Effector memory CD8-positive, alpha-beta T cell (primary cell): ENCODE measurements at regions not wholly inside any gene's neighbourhood (a gene's known extent, or its start where the extent isn't known, plus 50 kb on each side); places are given as distances from the start of the nearest gene placed in this dataset.
"Not testable (repeated sequence)": the region's sequence is repeated elsewhere in the genome, so short reads cannot be mapped to it uniquely, and the experiment has no call there.

ENCODE experiments used
- ATAC-seq: fragments of 150-1000 bp; cut with Tn5 transposase; replicated peaks from 2 replicates; pipeline ENCODE4 v1.10.0; 2021; ENCODE audit warnings: mild to moderate bottlenecking, moderate library complexity
- DNase-seq, 3 experiments: peaks; one replicate each; pipeline ENCODE4 v3.0.0; 2021
- H3K27ac Mint-ChIP-seq, 2 donors: one replicate each; pipeline ENCODE4 v1.8.0; 2022; ENCODE audit warnings: mild to moderate bottlenecking in 2 of 2, mixed read lengths in 2 of 2, moderate library complexity in 2 of 2
- H3K27me3 Mint-ChIP-seq, 2 donors: one replicate each; pipeline ENCODE4 v1.8.0; 2022; ENCODE audit warnings: mixed read lengths in 2 of 2
- H3K36me3 Mint-ChIP-seq: one replicate; pipeline ENCODE4 v1.8.0; 2022; ENCODE audit warnings: mild to moderate bottlenecking, moderate library complexity, mixed read lengths; ENCODE audit not compliant: insufficient read depth
- H3K4me1 Mint-ChIP-seq, 2 donors: one replicate each; pipeline ENCODE4 v1.8.0; 2022; ENCODE audit warnings: low read depth in 2 of 2, mixed read lengths in 2 of 2
- H3K4me3 Mint-ChIP-seq, 2 donors: one replicate each; pipeline ENCODE4 v1.8.0; 2022; ENCODE audit warnings: mild to moderate bottlenecking in 2 of 2, mixed read lengths in 2 of 2, moderate library complexity in 2 of 2
- H3K9me3 Mint-ChIP-seq, 2 donors: one replicate each; pipeline ENCODE4 v1.8.0; 2022; ENCODE audit warnings: mixed read lengths in 2 of 2

- DNase-seq (no peak), ATAC-seq (no peak)
- H3K36me3 Mint-ChIP-seq: no peaks in the 10 kb centered on the region
- peaks cover 0 to 2% of the 10 kb centered on the region in 2 donors for H3K9me3 Mint-ChIP-seq
- no peak overlapping the region for H3K27ac Mint-ChIP-seq
- H3K27me3 Mint-ChIP-seq: peaks cover 0 to 6% of the 10 kb centered on the region in 2 donors
- no peak overlapping the region for H3K4me3 Mint-ChIP-seq
- H3K4me1 Mint-ChIP-seq: no peaks in the 10 kb centered on the region
Measured at GRCh38 chr4:107497054-107497453, 223.0 kb downstream of the PAPSS1 start.

GRCh38 chr4:107492566-107492965 is 227.5 kb downstream of the PAPSS1 start:
- ATAC-seq (no peak), DNase-seq (no peak)
- Mint-ChIP-seq H3K9me3 (no peaks in the 10 kb centered on the region), H3K27me3 (no peaks in the 10 kb centered on the region), H3K4me1 (no peaks in the 10 kb centered on the region), H3K36me3 (no peaks in the 10 kb centered on the region), H3K27ac (no peak overlapping the region), H3K4me3 (no peak overlapping the region)

- H3K27me3 Mint-ChIP-seq: no peaks in the 10 kb centered on the region
- no peak overlapping the region for H3K4me3 Mint-ChIP-seq
- no peak overlapping the region for H3K27ac Mint-ChIP-seq
- DNase-seq (no peak), ATAC-seq (no peak)
- H3K4me1 Mint-ChIP-seq: no peaks in the 10 kb centered on the region
- peaks cover 0 to 3% of the 10 kb centered on the region in 2 donors for H3K9me3 Mint-ChIP-seq
- no peaks in the 10 kb centered on the region for H3K36me3 Mint-ChIP-seq
Measured at GRCh38 chr4:107490116-107490515, 229.9 kb downstream of the PAPSS1 start.

- ATAC-seq, H3K4me1 Mint-ChIP-seq, DNase-seq, H3K27ac Mint-ChIP-seq, H3K4me3 Mint-ChIP-seq, H3K27me3 Mint-ChIP-seq, H3K36me3 Mint-ChIP-seq: not testable (repeated sequence)
- peaks cover 7 to 12% of the 10 kb centered on the region in 2 donors for H3K9me3 Mint-ChIP-seq
Measured at GRCh38 chr4:107483621-107484020, 236.4 kb downstream of the PAPSS1 start.

- H3K4me1 Mint-ChIP-seq: no peaks in the 10 kb centered on the region
- DNase-seq (no peak), ATAC-seq (no peak)
- no peak overlapping the region for H3K27ac Mint-ChIP-seq
- H3K4me3 Mint-ChIP-seq: no peak overlapping the region
- no peaks in the 10 kb centered on the region for H3K36me3 Mint-ChIP-seq
- peaks cover 7 to 12% of the 10 kb centered on the region in 2 donors for H3K9me3 Mint-ChIP-seq
- no peaks in the 10 kb centered on the region for H3K27me3 Mint-ChIP-seq
Measured at GRCh38 chr4:107482546-107482945, 237.5 kb downstream of the PAPSS1 start.

- no peaks in the 10 kb centered on the region for H3K36me3 Mint-ChIP-seq
- DNase-seq: no peak
- H3K27me3 Mint-ChIP-seq: no peaks in the 10 kb centered on the region
- H3K27ac Mint-ChIP-seq: no peak overlapping the region
- no peaks in the 10 kb centered on the region for H3K4me1 Mint-ChIP-seq
- no peak for ATAC-seq
- H3K9me3 Mint-ChIP-seq: peaks cover 4 to 12% of the 10 kb centered on the region in 2 donors
- no peak overlapping the region for H3K4me3 Mint-ChIP-seq
Measured at GRCh38 chr4:107478327-107478980, 241.6 kb downstream of the PAPSS1 start.

- no peaks in the 10 kb centered on the region for H3K9me3 Mint-ChIP-seq
- no peak overlapping the region for H3K27ac Mint-ChIP-seq
- no peak overlapping the region for H3K4me3 Mint-ChIP-seq
- ATAC-seq: no peak
- no peaks in the 10 kb centered on the region for H3K36me3 Mint-ChIP-seq
- no peaks in the 10 kb centered on the region for H3K4me1 Mint-ChIP-seq
- no peak for DNase-seq
- peaks cover 0 to 5% of the 10 kb centered on the region in 2 donors for H3K27me3 Mint-ChIP-seq
Measured at GRCh38 chr4:107473126-107473525, 246.9 kb downstream of the PAPSS1 start.

GRCh38 chr4:107472265-107472948 is 247.6 kb downstream of the PAPSS1 start:
- ATAC-seq (no peak), DNase-seq (no peak)
- Mint-ChIP-seq H3K9me3 (no peaks in the 10 kb centered on the region), H3K4me1 (no peaks in the 10 kb centered on the region), H3K4me3 (no peak overlapping the region), H3K27me3 (peaks cover 0 to 5% of the 10 kb centered on the region in 2 donors), H3K36me3 (no peaks in the 10 kb centered on the region), H3K27ac (no peak overlapping the region)

GRCh38 chr4:107470173-107470572 is 249.9 kb downstream of the PAPSS1 start:
- Mint-ChIP-seq H3K27me3 (peaks cover 0 to 5% of the 10 kb centered on the region in 2 donors), H3K4me3 (no peak overlapping the region), H3K27ac (no peak overlapping the region), H3K9me3 (peaks cover 0 to 3% of the 10 kb centered on the region in 2 donors), H3K4me1 (no peaks in the 10 kb centered on the region), H3K36me3 (no peaks in the 10 kb centered on the region)
- ATAC-seq: no peak
- no peak for DNase-seq

- Mint-ChIP-seq H3K4me1 (no peaks in the 10 kb centered on the region), H3K27ac (no peak overlapping the region), H3K9me3 (peaks cover 0 to 4% of the 10 kb centered on the region in 2 donors), H3K27me3 (peaks cover 0 to 5% of the 10 kb centered on the region in 2 donors), H3K4me3 (no peak overlapping the region), H3K36me3 (no peaks in the 10 kb centered on the region)
- DNase-seq (no peak), ATAC-seq (no peak)
Measured at GRCh38 chr4:107468812-107469211, 251.2 kb downstream of the PAPSS1 start.

- Mint-ChIP-seq H3K27ac (no peak overlapping the region), H3K9me3 (peaks cover 0 to 4% of the 10 kb centered on the region in 2 donors), H3K4me1 (no peaks in the 10 kb centered on the region), H3K27me3 (peaks cover 0 to 5% of the 10 kb centered on the region in 2 donors), H3K4me3 (no peak overlapping the region), H3K36me3 (no peaks in the 10 kb centered on the region)
- DNase-seq (no peak), ATAC-seq (no peak)
Measured at GRCh38 chr4:107468156-107468555, 251.9 kb downstream of the PAPSS1 start.

- no peaks in the 10 kb centered on the region for H3K4me1 Mint-ChIP-seq
- H3K27ac Mint-ChIP-seq: no peak overlapping the region
- H3K9me3 Mint-ChIP-seq: peaks cover 0 to 4% of the 10 kb centered on the region in 2 donors
- H3K4me3 Mint-ChIP-seq: no peak overlapping the region
- DNase-seq: no peak
- H3K36me3 Mint-ChIP-seq: no peaks in the 10 kb centered on the region
- no peak for ATAC-seq
- H3K27me3 Mint-ChIP-seq: peaks cover 0 to 5% of the 10 kb centered on the region in 2 donors
Measured at GRCh38 chr4:107467461-107467860, 252.6 kb downstream of the PAPSS1 start.

- DNase-seq: no peak
- H3K4me1 Mint-ChIP-seq: no peaks in the 10 kb centered on the region
- peaks cover 0 to 6% of the 10 kb centered on the region in 2 donors for H3K9me3 Mint-ChIP-seq
- no peak overlapping the region for H3K4me3 Mint-ChIP-seq
- H3K27ac Mint-ChIP-seq: no peak overlapping the region
- no peaks in the 10 kb centered on the region for H3K36me3 Mint-ChIP-seq
- H3K27me3 Mint-ChIP-seq: no peaks in the 10 kb centered on the region
- no peak for ATAC-seq
Measured at GRCh38 chr4:107458194-107458593, 261.8 kb downstream of the PAPSS1 start.

- no peak overlapping the region for H3K27ac Mint-ChIP-seq
- H3K27me3 Mint-ChIP-seq: peaks cover 0 to 10% of the 10 kb centered on the region in 2 donors
- no peak overlapping the region for H3K4me3 Mint-ChIP-seq
- no peaks in the 10 kb centered on the region for H3K36me3 Mint-ChIP-seq
- H3K9me3 Mint-ChIP-seq: peaks cover 0 to 4% of the 10 kb centered on the region in 2 donors
- DNase-seq (no peak), ATAC-seq (no peak)
- H3K4me1 Mint-ChIP-seq: no peaks in the 10 kb centered on the region
Measured at GRCh38 chr4:107453987-107454386, 266.0 kb downstream of the PAPSS1 start.
